Endothelial cell of umbilical vein (primary cell): ENCODE measurements at regions not wholly inside any gene's neighbourhood (a gene's known extent, or its start where the extent isn't known, plus 50 kb on each side); places are given as distances from the start of the nearest gene placed in this dataset.

Experiments used
- BruUV-seq: library from RNA; stranded (reverse); fragments of 400-500 nt; replicated peaks from 2 replicates; lab custom pipeline; 2021; lab: Mats Ljungman, UMichigan
- CTCF ChIA-PET: fragments of 300-600, 350-600 bp; sonication (Branson Sonifier 250); formaldehyde crosslinking; loops from one replicate; lab custom pipeline; 2021; ENCODE audit warnings: antibody characterized with exemption, inconsistent platforms; lab: Charles Lee
- POLR2A ChIA-PET: fragments of 300-600, 350-600 bp; sonication (Branson Sonifier 250); formaldehyde crosslinking; loops from one replicate; lab custom pipeline; 2021; ENCODE audit warnings: antibody characterized with exemption, inconsistent platforms; lab: Charles Lee
- DNase-seq: peaks from one replicate; pipeline ENCODE4 v3.0.0-alpha.2; 2011; ENCODE audit warnings: low read depth, low spot score
- FAIRE-seq: peaks from 2 replicates; lab custom pipeline; 2011; peaks lifted over from hg19 to GRCh38; lab: Jason Lieb, UNC
- H2AFZ ChIP-seq: 2 replicates; pipeline ENCODE4 v1.6.0; 2012; ENCODE audit warnings: low read depth, low read length, control low read depth, inconsistent platforms
- H3K27ac ChIP-seq: 2 replicates; pipeline ENCODE4 v1.5.1; 2011; ENCODE audit warnings: low read depth, mild to moderate bottlenecking, control low read depth, low read length, moderate library complexity; ENCODE audit not compliant: insufficient read depth
- H3K27me3 ChIP-seq, 2 experiments: 2 replicates each; pipeline versions ENCODE4 v1.6.0 to v1.6.1; 2011; ENCODE audit warnings: low read length in 2 of 2, mixed read lengths in 1 of 2; ENCODE audit not compliant: control insufficient read depth in 2 of 2, insufficient read depth in 2 of 2
- H3K36me3 ChIP-seq, 2 experiments: 2 replicates in 1 of 2; 3 replicates in 1 of 2; pipeline ENCODE4 v1.5.1; 2011; ENCODE audit warnings: low read length in 2 of 2, mild to moderate bottlenecking in 1 of 2, moderate library complexity in 1 of 2; ENCODE audit not compliant: control insufficient read depth in 2 of 2, insufficient read depth in 2 of 2; ENCODE audit errors: extremely low read depth in 1 of 2
- H3K4me1 ChIP-seq: 3 replicates; pipeline ENCODE4 v1.5.1; 2011; ENCODE audit warnings: mild to moderate bottlenecking, low read length; ENCODE audit not compliant: control insufficient read depth, insufficient read depth; ENCODE audit errors: extremely low read depth
- H3K4me2 ChIP-seq: 2 replicates; pipeline ENCODE4 v1.6.1; 2011; ENCODE audit warnings: low read length, control low read depth, mixed read lengths; ENCODE audit not compliant: insufficient read depth
- H3K4me3 ChIP-seq, 3 experiments: fragments of 200-600 bp in 1 of 3; sonication (generic), shearing (Covaris generic) in 1 of 3; replicated peaks in 1 of 3; 2 replicates each; pipeline ENCODE4 v1.5.1; 2011 to 2016; ENCODE audit warnings: control low read depth in 3 of 3, low read length in 3 of 3, mild to moderate bottlenecking in 2 of 3, inconsistent platforms in 1 of 3, low read depth in 1 of 3, moderate library complexity in 1 of 3; ENCODE audit not compliant: insufficient read depth in 1 of 3
- H3K79me2 ChIP-seq: 2 replicates; pipeline ENCODE4 v1.6.0; 2012; ENCODE audit warnings: low read length, inconsistent platforms; ENCODE audit not compliant: control insufficient read depth, insufficient read depth
- H3K9ac ChIP-seq: replicated peaks from 2 replicates; pipeline ENCODE3; 2011; ENCODE audit warnings: low read length, control low read depth; ENCODE audit not compliant: insufficient read depth; ENCODE audit errors: extremely low read depth
- H3K9me1 ChIP-seq: replicated peaks from 3 replicates; pipeline ENCODE4 v1.6.0; 2011; ENCODE audit warnings: mild to moderate bottlenecking, low read length; ENCODE audit not compliant: control insufficient read depth, insufficient read depth; ENCODE audit errors: extremely low read depth
- H3K9me3 ChIP-seq: replicated peaks from 2 replicates; pipeline ENCODE4 v1.5.1; 2012; ENCODE audit warnings: low read length, inconsistent platforms; ENCODE audit not compliant: control insufficient read depth, insufficient read depth
- H4K20me1 ChIP-seq: replicated peaks from 2 replicates; pipeline ENCODE3; 2011; ENCODE audit warnings: mild to moderate bottlenecking, low read length; ENCODE audit not compliant: control insufficient read depth, insufficient read depth; ENCODE audit errors: extremely low read depth
- EZH2 ChIP-seq: IDR thresholded peaks from 2 replicates; pipeline ENCODE4 v1.6.1; 2012; ENCODE audit warnings: borderline replicate concordance, low read depth, mild to moderate bottlenecking, moderate library complexity, low read length, inconsistent platforms; ENCODE audit not compliant: severe bottlenecking
- FOS ChIP-seq: IDR thresholded peaks from 2 replicates; pipeline ENCODE4 v1.6.1; 2011; ENCODE audit warnings: mild to moderate bottlenecking, low read length, moderate library complexity, borderline replicate concordance; ENCODE audit not compliant: insufficient read depth
- GATA2 ChIP-seq: IDR thresholded peaks from 2 replicates; pipeline ENCODE4 v1.7.0; 2011; ENCODE audit warnings: low read depth, mild to moderate bottlenecking, moderate library complexity, mixed read lengths, low read length; ENCODE audit not compliant: insufficient read length, insufficient read depth
- JUN ChIP-seq: IDR thresholded peaks from 2 replicates; pipeline ENCODE4 v1.6.1; 2011; ENCODE audit warnings: borderline replicate concordance, low read depth; ENCODE audit not compliant: insufficient read length, insufficient read depth
- MYC ChIP-seq: IDR thresholded peaks from one replicate; pipeline ENCODE4 v1.6.1; 2011; ENCODE audit warnings: mild to moderate bottlenecking, low read depth, low read length
- POLR2A ChIP-seq: IDR thresholded peaks from 2 replicates; pipeline ENCODE4 v1.6.1; 2012; ENCODE audit warnings: low read depth, mild to moderate bottlenecking, control low read depth, low read length
- POLR2AphosphoS5 ChIP-seq: IDR thresholded peaks from 2 replicates; pipeline ENCODE4 v1.6.1; 2012; ENCODE audit warnings: low read depth, mild to moderate bottlenecking, control low read depth, low read length, moderate library complexity; ENCODE audit not compliant: insufficient read depth
- dilution Hi-C: fragments of 300-500 bp; cut with MboI; formaldehyde crosslinking; loops from one replicate; pipeline ENCODE4 v1.15.0; 2019; ENCODE audit warnings: low sequenced_read_pairs; ENCODE audit not compliant: extremely low pct_ligation_motif_present
- intact Hi-C: fragments of 100-400 bp; cut with micrococcal nuclease; formaldehyde crosslinking; loops from one replicate; pipeline ENCODE4 v1.10.0; 2022
- TF ChIP-seq, protein P1 (sequence below): IDR thresholded peaks from 2 replicates; pipeline ENCODE4 v1.6.1; 2011; ENCODE audit not compliant: insufficient read depth, insufficient read length
- TF ChIP-seq, protein P2 (sequence below), 2 donors: IDR thresholded peaks; 1 replicate in 1 of 2; 2 replicates in 1 of 2; pipeline ENCODE4 v1.5.1; 2011; ENCODE audit warnings: low read length in 2 of 2, mild to moderate bottlenecking in 2 of 2, moderate library complexity in 2 of 2, control low read depth in 1 of 2, inconsistent platforms in 1 of 2, low read depth in 1 of 2; ENCODE audit not compliant: insufficient read depth in 1 of 2; ENCODE audit errors: extremely low read depth in 1 of 2

DNA sequence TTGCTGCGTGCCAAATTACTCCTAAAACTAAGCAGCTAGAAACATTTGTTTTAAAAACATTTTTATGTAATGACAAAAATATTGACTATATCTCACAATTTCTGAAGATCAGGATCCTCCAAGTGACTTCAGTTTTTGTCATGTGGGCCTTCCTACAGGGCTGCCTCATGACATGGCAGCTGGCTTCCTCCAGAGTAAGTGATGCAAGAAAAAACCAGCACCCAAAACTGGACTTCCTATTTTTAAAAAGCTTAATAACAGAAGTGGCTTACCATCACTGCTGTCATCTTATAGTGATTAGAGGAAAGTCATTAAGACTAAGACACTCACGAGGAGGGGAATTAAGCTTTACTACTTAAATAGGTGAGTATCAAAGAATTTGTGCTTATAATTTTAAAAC lies 681.7 kb downstream of the PCDH17 start:
- no peak overlapping the region for H3K4me2 ChIP-seq
- FAIRE-seq (no peak), DNase-seq (no peak)
- no peaks in the 10 kb centered on the region for H3K4me1 ChIP-seq
- no peaks in the 10 kb centered on the region for H3K9me1 ChIP-seq
- H3K27ac ChIP-seq = no peak overlapping the region
- ChIA-PET POLR2A (no interaction called here), CTCF (no interaction called here)
- H4K20me1 ChIP-seq = no peaks in the 10 kb centered on the region
- BruUV-seq = no TSS peak
- dilution Hi-C loops = no loop called here
- intact Hi-C loops = no loop called here
- H3K79me2 ChIP-seq = no peaks in the 10 kb centered on the region
- no peaks in the 10 kb centered on the region for H3K27me3 ChIP-seq
- H3K9me3 ChIP-seq = no peaks in the 10 kb centered on the region
- H2AFZ ChIP-seq = no peak overlapping the region
- H3K9ac ChIP-seq = no peak overlapping the region
- H3K36me3 ChIP-seq = no peaks in the 10 kb centered on the region
- H3K4me3 ChIP-seq = no peak overlapping the region
- no peak for TF ChIP-seq POLR2A
- TF ChIP-seq EZH2 = no peak
- TF ChIP-seq FOS = no peak
- no peak for TF ChIP-seq MYC
- TF ChIP-seq, protein P1, sequence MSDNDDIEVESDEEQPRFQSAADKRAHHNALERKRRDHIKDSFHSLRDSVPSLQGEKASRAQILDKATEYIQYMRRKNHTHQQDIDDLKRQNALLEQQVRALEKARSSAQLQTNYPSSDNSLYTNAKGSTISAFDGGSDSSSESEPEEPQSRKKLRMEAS = no peak
- TF ChIP-seq POLR2AphosphoS5 = no peak
- no peak for TF ChIP-seq JUN
- TF ChIP-seq, protein P2, sequence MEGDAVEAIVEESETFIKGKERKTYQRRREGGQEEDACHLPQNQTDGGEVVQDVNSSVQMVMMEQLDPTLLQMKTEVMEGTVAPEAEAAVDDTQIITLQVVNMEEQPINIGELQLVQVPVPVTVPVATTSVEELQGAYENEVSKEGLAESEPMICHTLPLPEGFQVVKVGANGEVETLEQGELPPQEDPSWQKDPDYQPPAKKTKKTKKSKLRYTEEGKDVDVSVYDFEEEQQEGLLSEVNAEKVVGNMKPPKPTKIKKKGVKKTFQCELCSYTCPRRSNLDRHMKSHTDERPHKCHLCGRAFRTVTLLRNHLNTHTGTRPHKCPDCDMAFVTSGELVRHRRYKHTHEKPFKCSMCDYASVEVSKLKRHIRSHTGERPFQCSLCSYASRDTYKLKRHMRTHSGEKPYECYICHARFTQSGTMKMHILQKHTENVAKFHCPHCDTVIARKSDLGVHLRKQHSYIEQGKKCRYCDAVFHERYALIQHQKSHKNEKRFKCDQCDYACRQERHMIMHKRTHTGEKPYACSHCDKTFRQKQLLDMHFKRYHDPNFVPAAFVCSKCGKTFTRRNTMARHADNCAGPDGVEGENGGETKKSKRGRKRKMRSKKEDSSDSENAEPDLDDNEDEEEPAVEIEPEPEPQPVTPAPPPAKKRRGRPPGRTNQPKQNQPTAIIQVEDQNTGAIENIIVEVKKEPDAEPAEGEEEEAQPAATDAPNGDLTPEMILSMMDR (IDR thresholded peaks at IDR 0.05; ENCODE audit: extremely low read depth in 1 of 2, insufficient read depth in 1 of 2, low read depth in 1 of 2, low read length in 2 of 2) = no peak
- no peak for TF ChIP-seq GATA2
